Loucy (cell line): ENCODE measurements at regions not wholly inside any gene's neighbourhood (a gene's known extent, or its start where the extent isn't known, plus 50 kb on each side); places are given as distances from the start of the nearest gene placed in this dataset.

Experiments used
- EZH2phosphoT487 ChIP-seq: fragments of 200-600 bp; IDR thresholded peaks from 2 replicates; pipeline ENCODE4 v1.6.1; 2018; ENCODE audit warnings: antibody characterized with exemption, mild to moderate bottlenecking, moderate library complexity, borderline replicate concordance
- TF ChIP-seq, protein P1 (sequence below): fragments of 200-600 bp; sonication (generic); conservative IDR thresholded peaks from 2 replicates; pipeline ENCODE4 v1.5.1; 2014; ENCODE audit warnings: mild to moderate bottlenecking, antibody characterized with exemption, low read length

DNA sequence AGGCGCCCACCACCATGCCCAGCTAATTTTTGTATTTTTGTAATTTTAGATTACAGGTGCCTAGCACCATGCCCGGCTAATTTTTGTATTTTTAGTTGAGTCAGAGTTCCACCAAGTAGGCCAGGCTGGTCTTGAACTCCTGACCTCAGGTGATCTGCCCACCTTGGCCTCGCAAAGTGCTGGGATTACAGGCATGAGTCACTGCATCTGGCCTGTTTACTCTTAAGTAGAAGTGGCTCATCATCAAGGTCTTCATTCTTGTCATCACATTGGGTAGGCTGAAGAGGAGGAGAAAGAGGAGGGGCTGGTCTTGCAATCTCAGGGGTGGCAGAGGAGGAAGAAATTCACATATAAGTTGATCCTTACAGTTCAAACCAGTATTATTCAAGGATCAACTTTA is 152.4 kb upstream of the ATP2B1 start:
- TF ChIP-seq, protein P1, sequence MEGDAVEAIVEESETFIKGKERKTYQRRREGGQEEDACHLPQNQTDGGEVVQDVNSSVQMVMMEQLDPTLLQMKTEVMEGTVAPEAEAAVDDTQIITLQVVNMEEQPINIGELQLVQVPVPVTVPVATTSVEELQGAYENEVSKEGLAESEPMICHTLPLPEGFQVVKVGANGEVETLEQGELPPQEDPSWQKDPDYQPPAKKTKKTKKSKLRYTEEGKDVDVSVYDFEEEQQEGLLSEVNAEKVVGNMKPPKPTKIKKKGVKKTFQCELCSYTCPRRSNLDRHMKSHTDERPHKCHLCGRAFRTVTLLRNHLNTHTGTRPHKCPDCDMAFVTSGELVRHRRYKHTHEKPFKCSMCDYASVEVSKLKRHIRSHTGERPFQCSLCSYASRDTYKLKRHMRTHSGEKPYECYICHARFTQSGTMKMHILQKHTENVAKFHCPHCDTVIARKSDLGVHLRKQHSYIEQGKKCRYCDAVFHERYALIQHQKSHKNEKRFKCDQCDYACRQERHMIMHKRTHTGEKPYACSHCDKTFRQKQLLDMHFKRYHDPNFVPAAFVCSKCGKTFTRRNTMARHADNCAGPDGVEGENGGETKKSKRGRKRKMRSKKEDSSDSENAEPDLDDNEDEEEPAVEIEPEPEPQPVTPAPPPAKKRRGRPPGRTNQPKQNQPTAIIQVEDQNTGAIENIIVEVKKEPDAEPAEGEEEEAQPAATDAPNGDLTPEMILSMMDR = no peak
- TF ChIP-seq EZH2phosphoT487 = no peak
